ENCODE measurements at regions not wholly inside any gene's neighbourhood (a gene's known extent, or its start where the extent isn't known, plus 50 kb on each side); places are given as distances from the start of the nearest gene placed in this dataset.

DNA sequence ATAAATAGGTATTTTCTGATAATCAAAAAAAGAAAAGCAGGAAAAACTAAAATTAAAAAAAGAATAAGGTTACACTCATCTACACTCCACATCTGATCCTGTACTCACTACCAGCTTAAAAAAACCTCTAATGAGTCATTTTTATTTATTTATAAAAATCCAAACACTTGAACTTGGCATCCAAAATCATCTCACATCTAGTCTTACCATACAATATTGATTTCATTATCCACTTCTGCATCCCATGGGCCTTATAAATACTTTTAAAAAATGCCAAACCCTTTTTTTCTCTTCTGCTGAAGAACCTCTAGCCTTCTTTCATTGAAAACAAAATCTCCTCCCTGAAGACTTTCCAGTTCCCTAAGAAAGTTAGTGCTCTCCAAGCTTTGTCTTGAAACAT, 109.7 kb downstream of the TMTC3 start:
- no peak for DNase-seq (ENCODE audit: low read depth in 4 of 4, low spot score in 3 of 4)

DNA sequence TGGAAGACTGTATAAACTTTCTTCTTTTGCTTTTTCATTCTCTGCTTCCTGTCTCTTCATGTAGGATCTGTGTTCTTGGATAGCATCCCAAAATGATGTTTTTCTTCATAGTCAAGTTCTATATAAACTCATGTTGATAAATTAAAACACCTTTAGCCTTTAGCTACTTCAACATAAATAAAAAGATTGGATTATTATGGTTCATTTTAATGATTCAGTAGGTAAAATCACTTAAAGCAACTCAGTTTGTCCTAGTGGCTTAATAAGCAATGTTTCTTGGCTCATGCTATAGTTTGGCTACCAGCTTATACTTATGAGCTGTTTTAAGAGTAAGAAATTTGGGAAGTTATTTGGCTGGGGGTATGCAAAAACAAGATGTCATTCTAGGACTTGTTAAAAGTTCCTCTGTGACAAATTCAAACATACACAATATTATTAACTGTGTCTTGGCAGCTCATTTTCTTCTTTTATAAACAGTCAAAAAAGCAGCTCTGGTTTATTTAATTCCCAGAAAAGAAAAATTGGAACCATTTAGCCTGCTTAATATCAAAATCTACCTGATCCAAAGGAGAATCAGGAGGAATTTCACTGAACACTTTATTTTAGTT, 111.4 kb downstream of the TMTC3 start:
- DNase-seq (ENCODE audit: low read depth in 4 of 4, low spot score in 3 of 4) = no peak

DNA sequence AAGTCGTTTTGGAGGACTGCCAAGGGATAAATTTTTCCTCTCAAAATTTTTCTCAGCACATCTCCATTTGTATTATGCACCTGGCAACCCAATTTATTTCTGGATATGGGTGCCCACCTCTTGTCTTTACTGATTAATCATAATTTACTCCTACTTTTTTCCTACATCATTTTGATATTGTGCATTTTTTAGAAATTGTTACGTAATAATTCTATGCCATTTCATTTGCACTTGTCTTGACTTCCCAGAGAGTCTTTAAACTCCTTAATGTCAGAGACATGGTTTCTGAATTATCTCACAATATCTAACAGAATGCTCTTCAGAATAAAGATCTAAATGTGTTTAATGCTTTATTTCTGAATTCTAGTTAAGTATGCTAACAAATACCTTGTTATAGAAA, 113.1 kb downstream of the TMTC3 start:
- DNase-seq (ENCODE audit: low read depth in 4 of 4, low spot score in 3 of 4) = no peak

DNA sequence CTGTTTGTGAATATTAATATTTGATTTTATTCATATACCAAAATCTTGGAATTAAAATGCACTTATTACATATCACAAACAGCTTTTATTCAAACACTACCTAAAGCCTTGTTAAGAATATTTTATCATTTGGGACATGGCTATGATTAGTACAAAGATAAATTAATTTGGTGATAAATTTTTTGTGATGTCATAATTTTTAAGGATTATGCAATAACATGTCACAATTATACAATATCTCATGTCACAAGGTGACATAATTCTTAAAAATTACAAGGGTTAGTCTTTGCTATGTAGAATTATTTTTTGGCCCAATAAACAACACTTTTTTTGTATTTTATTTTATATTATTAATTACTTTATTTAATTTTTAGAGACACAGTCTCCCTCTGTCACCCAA, 113.7 kb downstream of the TMTC3 start:
- no peak for DNase-seq (ENCODE audit: low read depth in 4 of 4, low spot score in 3 of 4)

DNA sequence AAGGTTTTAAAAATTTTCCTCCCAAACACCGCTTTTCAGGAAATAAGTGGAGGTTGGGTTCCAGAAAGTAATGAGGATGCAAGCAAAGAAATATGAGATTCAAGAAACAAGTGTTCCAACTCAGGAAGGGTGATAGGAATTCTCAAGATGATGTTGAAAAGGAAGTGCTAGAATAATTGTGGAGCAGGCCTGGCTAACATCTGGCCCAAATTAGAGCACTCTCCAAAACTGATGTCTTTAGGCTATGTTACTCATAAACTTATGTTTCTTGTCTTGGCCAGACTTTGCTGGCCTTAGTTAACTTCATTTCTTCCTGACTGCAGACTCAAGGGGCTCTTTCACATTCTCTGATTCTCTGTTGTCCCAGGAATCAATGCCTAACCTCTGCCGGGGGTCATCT, 116.3 kb downstream of the TMTC3 start:
- no peak for DNase-seq (ENCODE audit: low read depth in 4 of 4, low spot score in 3 of 4)

DNA sequence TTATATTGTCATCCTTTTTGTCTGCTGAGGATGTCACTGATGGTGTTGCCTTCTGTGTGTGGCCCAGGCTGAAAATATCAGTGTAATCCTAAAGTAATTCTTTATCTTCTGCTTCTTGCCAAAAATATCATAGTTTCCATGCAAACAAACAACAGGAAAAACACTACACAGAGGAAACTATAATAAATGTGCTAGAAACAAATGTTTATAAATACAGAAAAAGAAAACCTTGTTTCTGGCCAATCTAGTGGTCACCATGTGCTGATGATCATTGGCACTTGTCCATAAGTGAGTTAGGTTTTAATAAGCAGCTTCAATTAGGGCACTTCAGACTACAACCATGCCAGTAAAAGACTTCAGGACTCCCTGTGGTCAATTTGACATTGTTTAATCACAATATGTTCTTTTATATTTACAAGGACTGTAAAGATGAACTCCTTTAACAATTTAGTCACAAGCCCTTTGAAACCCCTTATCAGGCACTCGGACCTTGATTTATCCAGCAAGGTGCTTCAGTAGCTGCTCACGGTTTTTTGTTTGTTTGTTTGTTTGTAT, 124.8 kb downstream of the TMTC3 start:
- DNase-seq (ENCODE audit: low read depth in 4 of 4, low spot score in 3 of 4) = peak in 1 of 4 donors; percentile 1

DNA sequence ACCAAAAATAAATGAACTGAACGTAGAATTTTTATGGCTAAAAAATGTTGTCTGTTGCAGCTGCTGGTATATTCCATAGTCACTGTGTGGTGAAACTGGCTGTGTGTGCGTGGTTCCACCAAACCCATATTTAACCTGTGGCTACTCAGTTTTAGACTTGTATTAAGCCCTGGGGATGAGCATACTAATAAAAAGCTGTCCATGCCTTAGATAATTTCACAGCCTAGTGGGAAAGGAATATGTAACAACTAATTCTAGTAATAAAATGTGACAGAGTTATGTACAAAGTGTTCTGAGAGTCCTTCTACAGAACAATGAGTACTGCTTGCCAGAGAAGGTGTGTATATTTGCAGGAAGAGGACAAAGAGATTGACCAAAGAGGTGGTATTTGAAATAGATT, 125.5 kb downstream of the TMTC3 start:
- DNase-seq (ENCODE audit: low read depth in 4 of 4, low spot score in 3 of 4) = no peak

DNA sequence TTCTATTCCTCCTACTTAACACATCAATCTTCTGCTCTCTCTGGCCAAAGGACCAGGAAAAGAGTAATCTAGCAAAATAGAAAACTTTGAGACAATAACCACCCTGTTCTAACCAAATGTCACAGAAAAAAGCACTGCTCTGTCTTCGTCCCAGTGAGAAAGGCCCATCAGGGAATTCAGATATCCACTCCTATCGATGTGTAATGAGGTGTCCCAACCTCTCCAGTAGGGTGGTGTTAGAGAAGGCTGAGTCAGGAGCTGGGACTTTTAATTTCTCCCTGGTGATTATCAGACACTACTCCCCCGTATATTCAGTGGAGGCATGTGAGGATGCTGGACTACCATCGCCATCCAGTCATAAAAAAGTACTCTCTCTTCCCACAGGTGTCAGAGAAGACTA, 130.3 kb downstream of the TMTC3 start:
- no peak for DNase-seq (ENCODE audit: low read depth in 4 of 4, low spot score in 3 of 4)

DNA sequence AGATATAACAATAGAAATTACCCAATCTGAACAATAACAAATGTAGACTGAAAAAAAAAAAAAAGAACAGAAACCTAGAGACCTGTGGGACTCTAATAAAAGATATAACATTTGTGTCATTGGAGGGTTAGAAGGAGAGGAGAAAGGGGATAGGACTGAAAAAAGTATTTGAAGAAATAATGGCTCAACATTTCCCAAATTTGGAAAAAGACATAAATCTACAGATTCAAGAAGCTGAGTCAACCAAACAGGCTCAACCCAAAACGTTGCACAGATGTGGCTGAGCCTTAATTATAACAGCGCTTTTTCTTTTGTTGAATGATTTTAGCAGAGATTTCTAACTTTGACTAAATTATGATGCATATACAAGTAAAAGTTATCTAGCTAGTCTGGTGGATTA, 131.3 kb downstream of the TMTC3 start:
- no peak for DNase-seq (ENCODE audit: low read depth in 4 of 4, low spot score in 3 of 4)

DNA sequence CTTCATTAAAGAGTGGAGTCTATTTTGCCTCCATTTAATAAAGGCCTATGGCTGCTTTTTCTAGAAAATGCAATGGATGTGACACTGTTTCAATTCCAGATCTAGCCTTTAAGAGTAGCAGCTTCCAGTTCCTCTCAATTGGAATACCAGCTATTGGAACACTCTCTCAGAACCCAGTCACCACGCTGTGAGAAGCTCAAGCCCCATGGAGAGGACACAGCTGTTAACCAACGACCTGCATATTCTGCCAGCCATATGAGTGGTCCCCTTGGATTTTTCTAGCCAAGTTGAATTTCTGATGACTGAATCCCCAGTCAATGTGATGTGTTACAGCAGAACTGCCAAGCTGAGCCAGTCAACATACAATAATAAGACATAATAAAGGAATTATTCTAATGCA, 131.8 kb downstream of the TMTC3 start:
- DNase-seq (ENCODE audit: low read depth in 4 of 4, low spot score in 3 of 4) = no peak

DNA sequence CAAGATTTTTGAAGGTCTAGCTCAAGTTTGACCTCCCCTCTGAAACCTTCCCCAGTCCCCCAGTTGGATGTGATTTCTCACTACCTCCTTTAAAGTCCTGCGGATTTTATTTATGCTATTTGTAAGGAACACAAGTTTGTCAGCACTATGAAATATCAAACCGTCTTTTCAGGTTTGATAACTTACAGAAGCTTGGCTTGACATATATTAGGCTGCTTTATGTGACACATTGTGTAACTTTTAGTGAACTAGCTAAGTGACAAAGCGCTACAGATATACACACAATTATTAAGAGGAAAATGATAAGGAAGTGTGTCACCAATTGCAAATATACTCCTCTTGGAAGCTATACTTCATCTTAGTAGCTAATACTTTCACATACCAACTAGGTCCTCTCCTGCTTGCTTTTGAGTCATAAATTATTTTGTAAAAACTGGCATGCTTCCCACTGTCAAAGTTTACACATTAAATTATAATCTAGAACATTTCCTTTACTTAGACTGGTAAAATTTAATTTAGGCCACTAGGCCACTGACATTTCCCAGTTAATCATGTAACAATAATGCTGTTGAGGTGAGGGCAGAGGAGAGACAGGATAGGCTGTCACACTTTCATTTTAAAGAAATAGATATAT, 149.5 kb downstream of the TMTC3 start:
- no peak for DNase-seq (ENCODE audit: low read depth in 4 of 4, low spot score in 3 of 4)

DNA sequence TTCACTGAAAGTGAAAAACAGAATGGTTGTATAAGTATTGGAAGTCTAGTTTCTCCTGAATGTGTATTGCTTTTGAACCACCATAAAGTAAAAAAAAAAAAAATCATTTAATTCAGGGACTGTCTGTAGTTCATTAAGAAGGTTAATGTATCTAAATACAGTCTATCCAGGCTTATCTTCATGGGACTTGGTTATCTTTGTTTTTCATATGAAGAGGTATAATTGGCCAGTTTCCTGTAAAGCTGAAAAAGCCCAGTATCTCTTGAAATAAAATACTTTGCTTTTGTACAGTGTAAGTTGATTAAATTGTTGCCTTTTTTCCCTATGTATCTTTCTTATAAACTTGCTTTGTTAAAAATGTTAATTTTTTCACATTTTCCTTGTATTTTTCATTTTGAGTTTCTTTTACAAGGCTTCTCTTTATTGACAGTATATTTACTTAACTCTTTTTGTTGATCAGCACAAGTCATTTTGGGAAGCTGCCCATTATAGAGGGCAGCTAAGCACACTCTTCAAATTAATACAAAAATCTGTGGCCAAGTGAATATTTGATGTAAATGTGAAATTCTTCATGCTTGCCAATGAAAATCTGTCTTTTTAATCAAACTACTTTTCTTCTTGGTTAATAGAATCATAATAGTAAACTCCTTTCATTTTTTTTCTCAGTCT, 156.0 kb downstream of the TMTC3 start:
- no peak for DNase-seq (ENCODE audit: low read depth in 4 of 4, low spot score in 3 of 4)

DNA sequence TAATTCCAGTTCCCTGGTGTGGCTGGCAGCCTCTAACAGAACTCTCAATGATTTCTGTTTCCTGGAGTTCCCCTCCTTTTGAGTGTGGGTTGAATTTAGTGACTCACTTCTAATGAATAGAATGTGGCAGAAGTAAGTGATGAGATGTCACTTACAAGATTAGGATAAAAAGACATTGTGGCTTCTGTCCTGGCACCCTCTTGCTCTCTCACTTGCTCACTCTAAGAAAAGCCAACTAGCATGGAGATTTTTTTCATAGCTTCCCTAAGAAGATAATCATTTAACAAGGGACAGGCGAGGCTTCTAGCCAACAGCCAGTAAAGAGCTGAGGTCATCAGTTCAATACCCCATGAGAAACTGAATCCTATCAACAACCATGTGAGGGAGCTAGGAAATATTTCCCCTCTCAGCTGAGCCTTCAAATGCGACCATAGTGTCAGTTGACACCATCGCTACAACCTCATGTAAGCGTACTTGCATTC, 156.7 kb downstream of the TMTC3 start:
- no peak for DNase-seq (ENCODE audit: low read depth in 4 of 4, low spot score in 3 of 4)

DNA sequence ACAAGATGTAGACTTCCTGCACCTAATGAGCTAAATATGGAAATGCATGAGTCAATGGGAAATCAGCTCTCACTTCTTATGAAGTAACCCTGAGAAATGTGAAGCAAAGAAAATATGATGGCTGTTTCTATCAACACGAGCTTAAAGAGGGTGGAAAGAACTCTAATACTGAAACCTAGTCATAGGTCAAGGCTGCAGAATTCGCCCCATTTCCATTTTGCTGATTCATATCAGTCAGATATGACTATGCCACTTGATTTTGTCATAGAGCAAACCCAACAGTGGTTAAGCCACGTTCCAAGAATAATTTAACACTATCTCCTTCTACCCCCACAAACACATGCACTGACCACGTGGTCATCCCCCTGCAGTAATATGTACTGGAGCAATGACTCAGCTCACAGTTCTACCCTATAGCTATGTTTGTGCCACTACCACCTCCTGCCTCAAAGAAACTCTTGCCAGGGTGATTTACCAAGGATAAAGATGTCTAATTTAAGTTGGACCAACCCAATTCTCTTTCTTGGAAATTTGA, 157.5 kb downstream of the TMTC3 start:
- no peak for DNase-seq (ENCODE audit: low read depth in 4 of 4, low spot score in 3 of 4)

DNA sequence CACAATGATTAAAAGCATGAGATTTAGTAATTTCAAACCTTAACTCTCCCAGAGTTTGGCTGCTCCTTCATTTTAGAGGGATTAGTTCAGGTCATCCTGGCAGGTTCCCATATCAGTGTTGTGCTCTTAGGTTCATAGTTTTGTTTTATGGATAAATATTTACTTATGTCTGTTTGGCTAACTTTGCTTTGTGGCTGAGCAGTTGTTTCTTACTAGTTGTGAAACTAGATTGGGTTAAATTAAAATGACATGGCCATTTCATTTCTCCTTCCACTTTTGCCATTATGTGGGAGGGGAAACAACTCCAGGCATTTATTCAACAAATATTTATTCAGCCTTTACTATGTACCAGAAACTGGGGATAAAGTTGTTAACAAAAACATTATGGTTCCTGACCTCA, 158.8 kb downstream of the TMTC3 start:
- DNase-seq (ENCODE audit: low read depth in 4 of 4, low spot score in 3 of 4) = no peak

DNA sequence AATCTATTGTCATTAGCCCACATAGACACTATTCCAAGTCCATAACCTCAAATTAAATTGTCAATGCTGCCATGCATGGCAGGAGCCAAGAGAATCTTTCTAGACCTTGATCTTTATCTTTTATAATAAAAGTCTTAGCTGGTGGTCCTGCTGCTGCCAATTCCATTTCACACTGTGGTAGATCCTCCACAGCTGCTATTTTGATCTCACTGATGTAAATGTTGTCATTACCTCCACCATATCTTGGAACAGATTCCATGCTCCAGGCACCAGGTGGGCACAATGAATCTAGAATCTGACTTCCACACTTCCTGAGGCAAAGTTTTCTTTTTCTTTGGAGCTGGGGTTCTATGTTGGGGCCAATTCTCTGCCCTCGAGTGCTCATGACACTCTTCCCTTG, 161.2 kb downstream of the TMTC3 start:
- DNase-seq (ENCODE audit: low read depth in 4 of 4, low spot score in 3 of 4) = no peak

DNA sequence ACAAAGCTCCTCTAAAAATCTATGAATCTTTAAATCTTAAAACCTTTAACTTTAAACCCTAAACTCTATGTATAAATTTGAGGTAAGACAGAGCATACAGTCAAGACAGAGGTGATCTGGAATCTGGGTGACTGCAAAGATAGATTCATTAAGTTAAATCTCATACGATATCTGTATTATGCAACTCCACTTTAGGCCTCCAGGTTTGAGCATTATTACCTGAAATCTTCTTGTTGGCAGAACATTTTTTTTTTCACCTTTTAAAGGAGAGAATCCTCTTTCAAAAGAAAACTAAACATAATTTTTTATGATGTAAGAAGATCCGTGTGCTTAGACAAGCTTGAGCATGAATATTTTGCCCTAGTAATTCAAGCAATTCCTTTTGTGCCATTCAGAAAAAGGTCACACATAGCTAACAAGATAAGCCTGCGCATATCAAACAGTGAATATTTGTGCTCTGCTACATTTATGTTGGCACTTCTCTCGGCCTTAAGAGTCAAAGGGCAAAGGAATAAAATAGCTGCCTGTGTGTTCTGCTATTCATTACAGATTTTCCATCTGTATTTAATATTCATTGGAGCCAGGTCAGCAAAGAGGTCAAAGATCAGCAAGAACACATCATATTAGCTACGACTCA, 163.3 kb downstream of the TMTC3 start:
- DNase-seq (ENCODE audit: low read depth in 4 of 4, low spot score in 3 of 4) = no peak

DNA sequence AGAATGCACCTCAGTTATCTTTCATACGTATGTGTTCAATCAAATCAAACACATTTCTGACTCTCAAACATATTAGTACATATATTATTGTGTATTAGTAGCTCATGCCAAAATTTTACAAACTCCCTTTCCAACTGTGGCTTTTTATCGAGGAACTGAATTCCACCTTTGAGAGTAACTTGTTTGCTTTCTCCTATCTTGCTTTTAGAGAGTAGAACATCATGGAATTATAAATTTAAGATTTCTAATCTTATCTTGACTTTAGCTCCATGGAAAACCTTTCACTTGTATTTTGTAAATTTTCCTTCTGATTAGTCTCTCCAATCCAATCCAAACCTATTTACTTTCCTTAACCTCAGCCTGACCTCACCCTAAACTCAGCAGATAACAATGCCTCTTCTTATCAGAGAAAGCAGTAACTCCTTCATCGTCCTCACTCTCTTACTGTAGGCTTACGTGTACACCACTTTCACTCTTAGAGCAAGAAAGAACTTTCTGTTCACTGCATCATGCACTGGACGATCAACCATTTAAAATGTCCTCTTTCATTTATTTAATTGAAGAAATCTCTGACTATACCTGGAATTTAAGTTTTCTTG, 164.5 kb downstream of the TMTC3 start:
- DNase-seq (ENCODE audit: low read depth in 4 of 4, low spot score in 3 of 4) = no peak

DNA sequence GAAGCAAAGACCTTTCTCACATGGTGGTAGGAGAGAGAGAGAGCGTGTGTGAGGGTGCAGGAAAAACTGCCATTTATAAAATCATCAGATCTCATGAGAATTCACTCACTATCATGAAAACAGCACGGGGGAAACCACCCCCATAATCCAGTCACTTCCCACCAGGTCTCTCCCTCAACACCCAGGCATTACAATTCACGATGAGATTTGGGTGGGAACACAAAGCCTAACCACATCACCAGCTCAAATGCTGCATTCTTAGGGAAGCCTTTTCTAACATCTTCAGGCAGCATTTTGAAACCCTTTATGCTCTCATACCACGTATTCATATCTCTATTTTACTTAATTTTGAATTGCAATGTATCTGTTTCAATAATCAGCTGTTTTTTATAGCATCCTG, 165.9 kb downstream of the TMTC3 start:
- no peak for DNase-seq (ENCODE audit: low read depth in 4 of 4, low spot score in 3 of 4)

DNA sequence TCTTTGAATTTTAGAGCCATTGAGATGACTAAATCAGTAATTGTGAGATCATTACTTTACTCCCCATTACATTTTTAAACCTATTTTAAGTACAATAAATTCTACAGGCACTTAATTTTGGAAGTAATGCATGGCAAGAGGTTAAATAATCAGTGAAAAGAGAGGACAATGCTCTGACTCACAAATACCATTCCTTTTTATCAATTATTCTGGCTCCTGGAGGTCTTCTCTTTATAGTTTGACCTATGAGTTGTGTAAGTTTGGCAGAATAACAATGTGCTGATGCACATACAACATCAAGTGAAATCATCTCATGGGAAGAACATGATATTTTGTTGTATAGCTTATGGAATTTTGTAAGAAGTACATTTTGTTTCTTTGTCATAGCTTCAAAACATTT, 166.7 kb downstream of the TMTC3 start:
- no peak for DNase-seq (ENCODE audit: low read depth in 4 of 4, low spot score in 3 of 4)

DNA sequence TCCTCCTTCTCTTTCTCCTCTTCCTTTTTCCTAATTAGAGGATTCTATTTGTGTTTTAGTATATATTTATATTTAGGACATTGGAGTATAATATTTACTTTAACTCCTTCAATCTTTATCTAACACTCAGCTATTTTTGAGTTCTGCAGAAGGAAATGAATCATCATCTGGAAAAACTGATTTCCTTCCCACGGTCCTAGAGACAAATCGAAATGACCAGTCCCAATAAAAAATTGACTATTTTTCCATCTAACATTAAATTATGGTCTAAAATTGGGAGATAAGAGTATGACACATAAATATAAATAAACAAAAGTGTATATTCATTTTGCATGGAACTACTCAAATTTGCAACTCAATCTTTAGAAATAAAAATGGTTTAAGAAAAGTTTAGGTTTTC, 167.4 kb downstream of the TMTC3 start:
- no peak for DNase-seq (ENCODE audit: low read depth in 4 of 4, low spot score in 3 of 4)
